EH (cell line): ENCODE measurements at regions not wholly inside any gene's neighbourhood (a gene's known extent, or its start where the extent isn't known, plus 50 kb on each side); places are given as distances from the start of the nearest gene placed in this dataset.
"Not testable (repeated sequence)": the region's sequence is repeated elsewhere in the genome, so short reads cannot be mapped to it uniquely, and the experiment has no call there.

Source experiments
- DNase-seq: peaks from one replicate; pipeline ENCODE4 v3.0.0-alpha.2; 2015; ENCODE audit warnings: low read depth

DNA sequence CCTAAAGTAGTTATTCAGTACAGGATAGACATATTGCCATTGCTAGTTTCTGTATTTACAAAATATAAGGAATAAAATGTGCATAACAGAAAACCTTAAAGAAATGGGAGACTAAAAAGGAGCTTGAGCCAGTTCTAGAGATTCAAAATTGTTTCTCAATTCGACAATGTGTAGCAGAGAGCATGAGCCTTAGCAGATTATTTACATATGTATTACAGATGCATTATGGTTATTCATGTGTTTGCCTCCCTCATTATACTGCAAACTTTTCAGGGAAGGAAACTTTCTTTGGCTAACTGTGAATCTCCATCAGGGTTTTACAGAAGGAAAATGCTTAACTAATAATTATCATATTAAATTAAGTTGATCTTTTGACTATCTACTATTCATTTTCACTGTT, 854.4 kb upstream of the SLC39A10 start:
- DNase-seq = no peak

DNA sequence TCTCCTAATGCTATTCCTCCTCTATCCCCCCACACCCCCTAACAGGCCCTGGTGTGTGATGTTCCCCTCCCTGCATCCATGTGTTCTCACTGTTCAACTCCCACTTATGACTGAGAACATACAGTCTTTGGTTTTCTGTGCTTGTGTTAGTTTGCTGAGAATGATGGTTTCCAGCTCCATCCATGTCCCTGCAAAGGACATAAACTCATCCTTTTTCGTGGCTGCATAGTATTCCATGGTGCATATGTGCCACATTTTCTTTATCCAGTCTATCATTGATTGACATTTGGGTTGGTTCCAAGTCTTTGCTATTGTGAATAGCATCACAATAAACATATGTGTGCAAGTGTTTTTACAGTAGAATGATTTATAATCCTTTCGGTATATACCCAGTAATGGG, 870.0 kb upstream of the SLC39A10 start:
- DNase-seq = not testable (repeated sequence)

DNA sequence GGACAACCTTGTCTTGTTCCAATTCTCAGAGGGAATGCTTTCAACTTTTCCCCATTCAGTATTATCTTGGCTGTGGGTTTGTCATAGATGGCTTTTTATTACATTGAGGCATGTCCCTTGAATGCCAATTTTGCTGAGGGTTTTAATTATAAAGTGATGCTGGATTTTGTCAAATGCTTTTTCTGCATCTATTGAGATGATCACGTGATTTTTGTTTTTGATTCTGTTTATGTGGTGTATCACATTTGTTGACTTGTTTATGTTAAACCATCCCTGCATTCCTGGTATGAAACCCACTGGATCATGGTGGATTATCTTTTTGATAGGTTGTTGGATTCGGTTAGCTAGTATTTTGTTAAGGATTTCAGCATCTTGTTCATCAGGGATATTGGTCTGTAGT, 885.6 kb upstream of the SLC39A10 start:
- DNase-seq = not testable (repeated sequence)

DNA sequence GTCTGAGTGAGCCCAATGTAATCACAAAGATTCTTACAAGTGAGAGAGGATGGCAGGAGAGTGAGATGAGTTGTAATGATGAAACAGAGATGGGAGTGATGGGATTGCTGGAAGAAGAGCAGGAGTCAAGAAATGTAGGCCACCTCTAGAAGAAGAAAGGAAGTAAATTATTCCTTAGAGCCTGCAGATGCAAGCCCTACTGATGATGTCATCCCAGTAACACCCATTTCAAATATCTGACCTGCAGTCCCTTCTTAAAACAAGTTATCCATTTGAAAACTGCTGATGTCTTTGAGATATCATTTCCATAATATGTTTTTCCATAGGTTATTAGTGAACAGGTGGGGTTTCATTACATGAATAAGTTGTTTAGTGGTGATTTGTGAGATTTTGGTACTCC, 888.0 kb upstream of the SLC39A10 start:
- no peak for DNase-seq

DNA sequence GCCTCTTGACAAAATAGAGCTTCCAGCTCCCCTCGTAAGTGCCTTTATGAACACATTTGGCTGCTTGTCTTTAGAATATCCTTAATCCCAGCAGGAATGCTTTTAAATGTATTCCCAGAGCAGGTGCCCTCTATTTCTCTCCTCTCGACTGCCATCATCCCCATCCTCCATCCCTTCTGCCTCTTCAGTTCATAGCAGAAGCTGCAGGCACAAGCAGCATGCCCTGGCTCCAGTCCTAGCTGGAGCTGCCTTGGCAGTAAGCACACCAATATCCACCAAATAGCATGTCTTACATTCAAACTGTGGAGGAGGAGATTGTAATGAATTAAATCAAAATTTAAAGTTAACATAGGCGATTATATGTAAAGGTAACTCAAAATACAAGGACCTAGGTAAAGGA, 891.3 kb upstream of the SLC39A10 start:
- no peak for DNase-seq

DNA sequence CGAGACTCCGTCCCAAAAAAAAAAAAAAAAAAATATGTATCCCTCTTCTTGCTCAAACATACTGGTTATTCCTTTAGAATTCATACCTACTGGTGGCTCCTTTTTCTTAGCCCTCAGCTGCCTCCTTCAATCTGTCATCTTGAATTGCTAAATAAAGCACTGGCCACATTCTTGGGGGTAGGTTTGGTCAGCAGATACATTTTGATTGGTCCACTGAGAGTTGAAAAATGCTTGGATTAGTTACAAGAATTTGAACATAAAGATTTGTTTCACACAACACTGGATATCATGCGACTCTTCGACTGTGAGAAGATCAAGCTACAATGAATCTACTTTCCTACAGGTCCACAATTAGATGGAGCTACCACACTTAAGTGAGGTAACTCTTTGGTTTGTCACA, 906.1 kb upstream of the SLC39A10 start:
- DNase-seq = no peak

DNA sequence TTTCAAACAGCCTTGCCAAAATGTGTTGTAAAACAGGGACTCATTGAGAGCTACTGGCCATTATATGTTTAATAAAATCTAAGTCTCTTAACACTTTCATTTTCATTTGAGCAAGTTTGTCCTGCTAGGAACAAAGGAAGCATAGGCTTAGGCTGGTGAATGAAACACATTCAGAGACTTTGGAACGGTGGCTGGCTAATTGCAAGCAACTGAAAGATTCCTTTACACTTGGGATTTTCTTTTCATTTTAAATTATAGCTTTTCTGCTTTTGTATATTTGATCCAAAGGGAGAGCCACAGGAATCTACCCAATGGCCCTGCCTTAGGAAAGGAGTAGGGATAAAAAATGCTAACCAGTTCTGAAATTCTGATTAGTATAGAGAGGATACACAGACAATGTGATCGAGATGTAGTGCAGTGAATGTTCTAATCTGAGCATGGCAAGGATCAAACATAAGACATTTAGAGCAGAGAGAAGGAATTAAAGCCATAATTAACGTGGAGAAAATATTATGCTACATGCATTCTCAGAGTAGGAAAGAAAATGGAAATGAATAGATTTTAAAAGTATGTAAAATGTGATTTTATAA, 911.4 kb upstream of the SLC39A10 start:
- DNase-seq = no peak

DNA sequence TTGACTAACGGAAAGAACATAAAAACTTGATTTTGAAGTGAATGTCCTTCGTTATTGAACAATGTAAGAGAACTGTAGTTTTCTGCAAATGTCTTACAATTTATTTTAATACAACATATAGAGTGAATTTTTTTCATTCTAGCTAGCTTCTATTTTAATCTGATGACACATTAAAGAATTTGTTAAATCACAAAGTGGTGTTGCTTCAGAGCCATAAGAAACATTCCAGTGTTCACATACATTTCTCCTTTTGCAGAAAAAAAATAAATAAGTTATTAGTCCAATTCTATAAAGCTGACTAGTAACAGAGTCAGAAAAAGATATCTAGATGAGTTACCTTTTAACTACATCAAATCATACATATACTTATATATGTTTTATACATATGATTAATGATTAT, 914.3 kb upstream of the SLC39A10 start:
- no peak for DNase-seq

DNA sequence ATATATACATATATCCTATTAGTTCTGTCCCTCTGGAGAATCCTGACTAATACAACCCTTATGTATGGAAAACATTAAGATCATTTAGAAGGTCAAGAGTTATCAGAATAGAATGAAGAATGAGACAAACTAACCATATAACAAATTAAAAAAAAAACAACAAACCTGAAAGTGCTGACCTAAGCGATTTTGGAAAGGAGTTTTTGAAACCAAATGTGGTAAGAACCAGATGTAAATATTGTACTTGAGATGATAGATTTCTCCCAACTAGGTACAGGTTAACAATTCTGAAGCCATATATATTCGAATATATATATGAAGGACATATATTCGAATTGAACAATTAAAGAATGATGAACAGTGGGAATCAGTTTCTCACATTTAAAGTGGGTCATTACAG, 917.8 kb upstream of the SLC39A10 start:
- no peak for DNase-seq

DNA sequence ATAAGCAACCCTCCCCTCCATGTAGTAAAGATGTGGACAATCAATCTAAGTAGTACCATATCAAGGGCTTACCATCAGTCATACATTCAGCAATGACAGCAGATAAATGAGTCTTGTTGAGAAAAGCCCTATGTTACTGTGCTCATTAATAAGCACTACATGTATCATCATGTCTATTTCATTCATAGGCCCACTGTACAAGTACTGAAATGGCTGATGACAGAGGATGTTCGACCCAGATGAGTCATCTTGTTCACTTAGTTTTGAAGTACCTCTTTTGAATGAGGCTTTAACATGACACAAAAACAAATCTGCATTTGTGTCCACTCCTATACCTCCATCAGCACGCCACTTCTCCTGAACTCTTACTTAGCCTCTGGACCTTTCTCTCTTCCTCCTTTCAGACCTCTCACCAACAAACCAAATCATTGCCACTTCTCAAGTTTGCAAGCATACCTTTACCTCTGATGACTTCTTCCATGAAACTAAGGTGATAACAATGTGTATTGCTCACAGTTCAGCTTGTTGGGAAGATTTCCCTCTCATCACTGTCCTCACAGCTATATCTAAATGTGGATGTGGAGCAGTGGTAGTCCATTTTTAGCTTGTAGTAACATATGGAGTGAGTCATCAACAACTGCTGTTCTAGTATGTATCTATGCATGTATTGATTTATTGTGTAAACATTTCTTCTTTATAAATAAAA, 921.0 kb upstream of the SLC39A10 start:
- DNase-seq = no peak

DNA sequence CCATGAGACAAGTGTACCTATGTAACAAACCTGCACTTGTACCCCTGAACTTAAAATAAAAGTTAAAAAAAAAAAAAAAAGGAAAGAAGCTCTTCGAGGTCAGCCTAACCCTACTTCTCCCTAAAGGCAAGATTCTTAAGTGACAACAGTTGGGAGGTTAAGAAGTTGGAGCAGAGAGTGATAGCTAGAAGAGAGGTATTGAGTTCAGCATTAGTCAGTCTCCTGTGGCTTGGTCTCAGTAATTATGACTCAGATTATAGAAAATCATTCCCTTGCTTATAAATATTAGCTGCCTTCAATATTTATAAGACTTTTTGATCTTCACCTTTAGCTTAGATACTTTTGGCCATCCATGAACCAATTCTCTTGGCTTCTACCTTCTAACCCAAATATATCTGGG, 926.8 kb upstream of the SLC39A10 start:
- DNase-seq = no peak

DNA sequence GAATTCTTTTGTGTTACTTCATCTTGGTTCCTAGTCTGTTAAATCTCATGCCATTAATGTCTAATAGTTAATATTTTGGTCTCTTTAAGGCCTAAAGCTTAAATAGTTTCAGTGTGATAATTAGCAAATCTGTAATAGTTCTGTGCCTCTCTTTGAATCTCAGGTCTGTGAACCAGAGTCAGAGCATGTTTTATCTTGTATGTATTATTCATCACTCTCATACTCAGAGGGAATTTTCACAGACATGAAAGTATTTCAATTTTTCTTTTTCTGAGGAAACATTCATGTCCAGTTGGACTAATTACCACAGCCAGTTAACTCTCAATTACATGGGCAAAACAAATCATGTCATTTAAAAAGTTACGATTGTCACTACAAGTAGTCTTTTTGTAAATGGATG, 931.9 kb upstream of the SLC39A10 start:
- DNase-seq = no peak

DNA sequence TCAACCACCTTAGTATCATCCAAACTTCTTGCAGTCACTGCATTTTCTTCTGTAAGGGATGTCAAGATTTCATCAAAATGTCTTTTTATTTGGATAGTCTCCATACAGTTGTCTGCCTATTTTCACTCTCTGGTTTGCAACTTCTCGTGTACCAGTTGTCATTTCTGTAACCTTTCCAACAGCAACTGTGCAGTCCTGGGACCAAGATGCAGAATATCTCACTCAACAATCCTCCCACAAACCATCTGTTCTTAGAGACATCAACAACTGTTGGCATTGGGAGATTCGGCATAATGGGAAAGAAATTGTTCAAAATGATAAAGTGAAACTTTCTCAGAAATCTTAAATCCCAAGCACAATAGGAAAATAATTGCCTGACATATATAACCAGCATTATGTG, 933.6 kb upstream of the SLC39A10 start:
- DNase-seq = no peak

DNA sequence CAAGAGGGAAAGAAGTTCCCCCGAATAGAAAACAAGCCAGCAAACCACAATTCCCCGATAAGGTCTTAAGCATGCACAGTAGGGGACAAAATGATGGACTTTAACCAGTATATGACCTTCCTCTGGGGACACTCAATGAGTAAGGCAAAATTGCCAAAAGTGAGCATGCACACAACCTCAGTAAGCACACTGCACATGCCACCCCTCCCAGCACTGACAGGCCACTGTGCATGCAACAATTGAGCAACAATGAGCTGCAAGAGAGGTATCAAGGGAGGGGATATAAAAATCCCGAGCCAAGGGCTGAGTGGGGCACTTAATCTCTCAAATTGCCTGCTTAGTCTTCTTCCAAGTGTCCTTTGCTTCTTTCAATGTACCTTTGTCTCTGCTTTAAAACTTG, 935.8 kb upstream of the SLC39A10 start:
- no peak for DNase-seq

DNA sequence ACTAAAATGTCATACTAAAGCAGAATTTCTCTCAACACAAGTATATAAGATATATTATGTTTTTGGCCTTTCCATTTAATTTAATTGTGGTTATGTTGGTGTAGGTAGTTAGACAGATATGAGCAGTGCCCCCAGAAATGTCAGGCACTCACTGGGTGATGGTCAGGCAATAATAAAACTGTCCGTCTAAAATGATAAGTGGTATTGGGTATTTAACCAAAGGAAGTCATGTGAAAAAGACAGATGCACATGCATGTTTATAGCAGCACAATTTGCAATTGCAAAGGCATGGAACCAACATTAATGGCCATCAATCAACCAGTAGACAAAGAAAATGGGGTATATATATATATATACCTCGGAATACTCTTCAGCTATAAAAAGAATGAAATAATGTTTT, 936.6 kb upstream of the SLC39A10 start:
- no peak for DNase-seq

DNA sequence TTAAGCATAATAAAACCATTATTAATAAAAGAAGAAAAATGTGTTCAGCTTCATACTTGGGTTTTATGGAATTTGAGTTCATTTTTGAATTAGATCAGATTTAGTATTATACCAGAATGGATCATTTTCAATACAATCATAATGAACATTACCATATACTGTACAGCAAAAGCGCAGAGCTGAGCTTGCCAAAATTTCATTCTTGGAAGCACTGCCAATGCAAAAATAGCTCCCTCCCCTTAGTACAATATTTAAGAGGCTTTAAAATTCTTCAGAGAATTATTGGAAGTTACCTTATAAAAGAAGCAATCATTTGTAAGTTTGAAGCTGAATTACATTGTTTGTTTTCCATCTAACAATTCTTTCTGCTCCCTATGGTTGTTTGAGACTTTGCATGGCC, 938.1 kb upstream of the SLC39A10 start:
- no peak for DNase-seq

DNA sequence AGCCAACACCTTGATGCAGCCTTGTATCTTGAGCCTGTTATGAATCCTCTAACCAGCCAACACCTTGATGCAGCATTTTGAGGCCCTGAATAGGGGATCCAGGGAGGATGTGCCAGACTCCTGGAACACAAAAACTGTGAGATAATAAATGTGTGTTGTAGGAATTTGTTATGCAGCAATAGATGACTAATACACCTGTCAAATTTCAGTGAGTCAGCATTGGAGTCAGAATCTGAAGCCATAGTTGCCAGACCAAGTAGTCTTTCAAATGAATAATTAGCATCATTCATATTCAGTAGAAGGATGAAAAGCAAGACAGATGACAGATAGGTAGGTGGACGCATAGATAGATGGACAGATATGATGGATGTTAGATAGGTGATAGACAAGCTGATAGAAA, 942.5 kb upstream of the SLC39A10 start:
- no peak for DNase-seq

DNA sequence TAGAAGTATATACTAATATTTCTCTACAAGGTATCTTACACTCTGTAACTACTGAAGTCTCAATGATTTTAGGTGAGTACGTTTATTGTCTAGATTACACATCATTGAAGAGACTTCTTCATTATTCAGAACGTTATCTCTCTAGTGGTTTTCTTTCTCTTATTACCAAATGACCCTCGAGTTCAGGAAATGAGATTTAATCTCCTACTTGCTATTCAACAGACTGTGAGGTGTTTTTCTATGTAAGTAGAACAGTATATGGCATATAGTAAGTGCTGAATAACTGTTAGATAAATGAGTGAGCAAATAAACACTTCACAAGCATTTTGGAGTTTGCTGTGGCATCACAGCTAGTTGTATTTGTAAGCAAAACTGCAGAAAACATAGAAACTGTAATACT, 947.2 kb upstream of the SLC39A10 start:
- DNase-seq = no peak

DNA sequence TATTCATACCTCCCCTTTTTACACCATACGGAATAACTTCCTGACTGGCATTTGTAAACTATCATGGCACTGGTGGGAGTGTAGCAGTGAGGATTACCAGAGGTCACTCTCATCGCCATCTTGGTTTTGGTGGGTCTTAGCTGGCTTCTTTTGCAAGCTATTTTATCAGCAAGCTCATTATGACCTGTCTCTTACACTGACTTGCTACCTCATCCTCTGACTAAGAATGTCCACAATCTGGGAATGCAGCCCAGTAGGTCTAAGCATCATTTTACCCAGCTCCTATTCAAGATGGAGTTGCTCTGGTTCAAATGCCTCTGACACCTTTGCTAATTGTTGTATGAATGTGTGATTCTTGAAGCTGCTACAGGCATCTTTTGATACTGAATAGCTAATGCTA, 950.8 kb upstream of the SLC39A10 start:
- no peak for DNase-seq

DNA sequence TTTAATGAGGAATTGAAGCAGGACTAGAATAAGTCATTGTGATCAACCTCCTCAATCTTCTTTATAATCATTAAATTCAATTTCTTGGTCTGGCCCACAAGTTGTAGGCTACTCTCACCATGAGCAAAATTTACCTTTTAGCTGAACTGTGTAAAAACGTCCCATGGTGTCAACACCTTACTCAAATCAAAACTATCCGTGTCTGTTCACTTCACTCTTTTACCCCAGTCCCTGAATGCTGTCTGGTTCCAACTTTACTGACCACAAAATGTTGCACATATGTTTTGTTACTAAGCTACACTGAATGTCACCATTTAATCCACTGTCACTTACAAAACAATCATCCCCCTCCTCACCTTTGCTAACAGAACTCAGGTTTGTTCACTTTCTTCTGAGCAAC, 951.6 kb upstream of the SLC39A10 start:
- no peak for DNase-seq

DNA sequence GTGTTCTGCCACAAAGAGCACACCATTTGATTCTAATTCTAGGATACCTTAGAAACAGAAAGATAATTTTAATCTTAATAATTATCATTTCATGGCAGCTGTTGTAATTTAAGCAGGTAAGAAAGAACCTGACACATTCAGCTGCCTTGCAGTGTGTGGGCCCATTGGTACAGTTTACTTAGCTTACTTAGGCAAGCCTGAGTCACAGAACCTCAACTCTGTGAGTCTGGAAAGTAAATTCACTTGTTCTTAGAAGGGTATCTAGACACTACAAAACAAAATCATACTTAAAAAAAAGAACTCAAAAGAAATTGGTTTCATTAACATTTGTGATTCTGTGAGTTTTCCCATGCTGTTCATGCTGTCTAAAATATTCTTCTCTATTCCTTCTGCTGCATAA, 956.3 kb upstream of the SLC39A10 start:
- no peak for DNase-seq

DNA sequence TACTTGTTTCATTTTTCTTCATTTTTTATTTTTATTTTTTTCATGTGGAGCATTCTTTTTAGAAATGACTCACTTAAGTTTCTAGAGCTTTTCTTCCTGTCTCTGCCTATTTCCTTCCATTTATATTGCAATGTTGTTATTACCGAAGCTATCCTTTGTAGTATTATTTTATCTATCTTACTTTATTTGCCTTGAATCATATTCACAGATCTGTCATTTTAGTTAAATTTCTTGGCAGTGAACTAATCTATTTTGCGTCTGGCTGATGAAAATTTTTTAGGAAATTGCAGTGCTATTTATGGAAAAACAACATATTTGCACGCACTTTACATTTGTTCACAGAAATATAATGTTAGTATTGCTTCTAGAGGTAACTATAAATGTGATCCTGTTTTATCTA, 956.9 kb upstream of the SLC39A10 start:
- no peak for DNase-seq

DNA sequence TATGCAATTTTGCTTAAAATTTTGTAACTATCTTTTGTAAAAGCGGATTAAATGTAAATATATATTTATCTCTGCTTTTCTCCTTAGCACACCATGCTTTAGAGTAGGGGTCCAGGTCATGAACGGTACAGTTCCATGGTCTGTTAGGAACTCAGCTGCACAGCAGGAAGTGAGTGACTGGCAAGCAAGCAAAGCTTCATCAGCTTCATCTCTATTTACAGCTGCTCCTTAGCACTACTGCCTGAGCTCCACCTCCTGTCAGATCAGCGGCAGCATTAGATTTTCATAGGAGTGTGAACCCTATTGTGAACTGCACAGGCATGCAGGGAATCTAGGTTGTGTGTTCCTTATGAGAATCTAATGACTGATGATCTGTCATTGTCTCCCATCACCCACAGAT, 959.0 kb upstream of the SLC39A10 start:
- DNase-seq = no peak

DNA sequence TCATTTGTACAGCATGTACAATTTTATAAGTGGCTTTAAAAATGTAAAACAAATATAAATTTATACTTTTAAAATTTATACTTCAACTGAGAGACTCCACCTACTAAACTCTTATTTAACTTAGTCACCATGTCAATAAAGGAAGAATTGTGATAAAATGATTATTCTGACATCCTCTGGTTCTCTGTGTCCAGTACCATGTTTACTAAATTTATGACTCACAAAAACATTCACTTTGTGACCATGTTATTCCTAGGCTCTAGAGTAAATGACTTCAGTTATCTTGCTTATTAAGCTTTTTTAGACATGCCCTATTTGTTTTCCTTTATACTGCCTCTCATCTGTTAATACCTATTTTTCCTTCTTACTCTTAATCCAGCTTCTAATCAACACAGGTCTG, 959.6 kb upstream of the SLC39A10 start:
- DNase-seq = no peak
